Fibroblast of lung (primary cell): ENCODE measurements at regions not wholly inside any gene's neighbourhood (a gene's known extent, or its start where the extent isn't known, plus 50 kb on each side); places are given as distances from the start of the nearest gene placed in this dataset.

Experiments used
- CTCF ChIP-seq, 2 donors: IDR thresholded peaks in 1 of 2; conservative IDR thresholded peaks in 1 of 2; 1 replicate in 1 of 2; 2 replicates in 1 of 2; pipeline ENCODE4 v1.5.1; 2011 to 2012; ENCODE audit warnings: low read length in 2 of 2, control low read depth in 1 of 2, inconsistent platforms in 1 of 2, low read depth in 1 of 2, mild to moderate bottlenecking in 1 of 2
- EZH2 ChIP-seq: IDR thresholded peaks from 2 replicates; pipeline ENCODE4 v1.5.1; 2012; ENCODE audit warnings: low read length, control low read depth, mild to moderate bottlenecking; ENCODE audit errors: missing control alignments

- no peak for TF ChIP-seq CTCF (conservative IDR thresholded peaks at IDR 0.05 in 1 of 2, IDR thresholded peaks at IDR 0.05 in 1 of 2; ENCODE audit: low read depth in 1 of 2, low read length in 2 of 2)
- TF ChIP-seq EZH2, result no peak
These were observed 802.2 kb downstream of the KCNT2 start for GRCh38 chr1:195806060-195806459.
